Cardiac septum (tissue), 1 donor: ENCODE measurements at regions not wholly inside any gene's neighbourhood (a gene's known extent, or its start where the extent isn't known, plus 50 kb on each side); places are given as distances from the start of the nearest gene placed in this dataset.

Source experiments
- DNase-seq: peaks from one replicate; pipeline ENCODE4 v3.0.0-alpha.2; 2020; ENCODE audit warnings: low spot score
- intact Hi-C: fragments of 100-400 bp; cut with DNase I; formaldehyde crosslinking; loops from one replicate; pipeline ENCODE4 v1.14.0; 2022
- donor health status: DM: no; HTN: no; CAD: no.

- intact Hi-C loops, result no loop called here
- no peak for DNase-seq
Measured at GRCh38 chr1:38337711-38338110, 291.1 kb upstream of the POU3F1 start.

- no peak for DNase-seq
- intact Hi-C loops, result no loop called here
Measured at GRCh38 chr1:38336961-38337360, 290.4 kb upstream of the POU3F1 start.

- DNase-seq, result no peak
- intact Hi-C loops, result no loop called here
Measured at GRCh38 chr1:38336301-38336923, 289.8 kb upstream of the POU3F1 start.

GRCh38 chr1:38334930-38335592 lies 288.5 kb upstream of the POU3F1 start:
- DNase-seq, result no peak
- intact Hi-C loops, result no loop called here

GRCh38 chr1:38332649-38333310 lies 286.2 kb upstream of the POU3F1 start:
- intact Hi-C loops, result no loop called here
- DNase-seq, result no peak

- intact Hi-C loops, result no loop called here
- no peak for DNase-seq
Measured at GRCh38 chr1:38331496-38332210, 285.1 kb upstream of the POU3F1 start.

- intact Hi-C loops, result no loop called here
- no peak for DNase-seq
Measured at GRCh38 chr1:38330799-38331198, 284.2 kb upstream of the POU3F1 start.

GRCh38 chr1:38329644-38330043 lies 283.1 kb upstream of the POU3F1 start:
- intact Hi-C loops, result no loop called here
- no peak for DNase-seq

- intact Hi-C loops, result no loop called here
- no peak for DNase-seq
Measured at GRCh38 chr1:38328278-38329035, 281.9 kb upstream of the POU3F1 start.

- DNase-seq, result no peak
- intact Hi-C loops, result no loop called here
Measured at GRCh38 chr1:38327559-38327973, 281.0 kb upstream of the POU3F1 start.

GRCh38 chr1:38326856-38327255 lies 280.3 kb upstream of the POU3F1 start:
- intact Hi-C loops, result no loop called here
- no peak for DNase-seq

- no peak for DNase-seq
- intact Hi-C loops, result no loop called here
Measured at GRCh38 chr1:38326135-38326534, 279.5 kb upstream of the POU3F1 start.

- intact Hi-C loops, result no loop called here
- DNase-seq, result no peak
Measured at GRCh38 chr1:38312753-38313152, 266.2 kb upstream of the POU3F1 start.

GRCh38 chr1:38310079-38310478 lies 263.5 kb upstream of the POU3F1 start:
- DNase-seq, result no peak
- intact Hi-C loops, result no loop called here

GRCh38 chr1:38308780-38309179 lies 262.2 kb upstream of the POU3F1 start:
- intact Hi-C loops, result no loop called here
- DNase-seq, result no peak

GRCh38 chr1:38305666-38306065 lies 259.1 kb upstream of the POU3F1 start:
- DNase-seq, result no peak
- intact Hi-C loops, result no loop called here

- intact Hi-C loops, result no loop called here
- DNase-seq, result no peak
Measured at GRCh38 chr1:38303843-38304242, 257.2 kb upstream of the POU3F1 start.

- DNase-seq, result no peak
- intact Hi-C loops, result no loop called here
Measured at GRCh38 chr1:38301040-38301439, 254.4 kb upstream of the POU3F1 start.

GRCh38 chr1:38300616-38301015 lies 254.0 kb upstream of the POU3F1 start:
- no peak for DNase-seq
- intact Hi-C loops, result no loop called here

- no peak for DNase-seq
- intact Hi-C loops, result no loop called here
Measured at GRCh38 chr1:38297842-38298241, 251.2 kb upstream of the POU3F1 start.
